ENCODE measurements at regions not wholly inside any gene's neighbourhood (a gene's known extent, or its start where the extent isn't known, plus 50 kb on each side); places are given as distances from the start of the nearest gene placed in this dataset.
"Not testable (repeated sequence)": the region's sequence is repeated elsewhere in the genome, so short reads cannot be mapped to it uniquely, and the experiment has no call there.

GRCh38 chr14:51448831-51449670 lies 202.7 kb upstream of the FRMD6 start:
- no peak for DNase-seq

- DNase-seq = no peak
These were observed 202.0 kb upstream of the FRMD6 start for GRCh38 chr14:51449681-51450080.

- DNase-seq = no peak
These were observed 200.1 kb upstream of the FRMD6 start for GRCh38 chr14:51451561-51451960.

GRCh38 chr14:51453869-51454268 lies 197.8 kb upstream of the FRMD6 start:
- DNase-seq = no peak

GRCh38 chr14:51454351-51454750 lies 197.4 kb upstream of the FRMD6 start:
- no peak for DNase-seq

- DNase-seq = no peak
These were observed 196.5 kb upstream of the FRMD6 start for GRCh38 chr14:51455041-51455835.

GRCh38 chr14:51457843-51458562 lies 193.7 kb upstream of the FRMD6 start:
- DNase-seq = no peak

GRCh38 chr14:51458563-51458955 lies 193.2 kb upstream of the FRMD6 start:
- DNase-seq = no peak

- no peak for DNase-seq
These were observed 191.7 kb upstream of the FRMD6 start for GRCh38 chr14:51460011-51460410.

GRCh38 chr14:51462182-51462581 lies 189.5 kb upstream of the FRMD6 start:
- DNase-seq = no peak

- no peak for DNase-seq
These were observed 189.0 kb upstream of the FRMD6 start for GRCh38 chr14:51462706-51463105.

- no peak for DNase-seq
These were observed 188.2 kb upstream of the FRMD6 start for GRCh38 chr14:51463461-51463860.

- DNase-seq = no peak
These were observed 187.3 kb upstream of the FRMD6 start for GRCh38 chr14:51464411-51464810.

- DNase-seq = no peak
These were observed 186.2 kb upstream of the FRMD6 start for GRCh38 chr14:51465486-51465885.

- not testable (repeated sequence) for DNase-seq
These were observed 184.3 kb upstream of the FRMD6 start for GRCh38 chr14:51467392-51467791.

- DNase-seq = no peak
These were observed 183.2 kb upstream of the FRMD6 start for GRCh38 chr14:51468523-51468922.

- DNase-seq = no peak
These were observed 178.8 kb upstream of the FRMD6 start for GRCh38 chr14:51472881-51473280.

- DNase-seq = no peak
These were observed 178.4 kb upstream of the FRMD6 start for GRCh38 chr14:51473351-51473750.

- DNase-seq = no peak
These were observed 177.7 kb upstream of the FRMD6 start for GRCh38 chr14:51473808-51474565.

GRCh38 chr14:51474854-51475253 lies 176.9 kb upstream of the FRMD6 start:
- no peak for DNase-seq

- no peak for DNase-seq
These were observed 173.5 kb upstream of the FRMD6 start for GRCh38 chr14:51478175-51478621.

- no peak for DNase-seq
These were observed 172.0 kb upstream of the FRMD6 start for GRCh38 chr14:51479584-51480325.

All from NCI-H774 (cell line).